Kidney epithelial cell (primary cell): ENCODE measurements at regions not wholly inside any gene's neighbourhood (a gene's known extent, or its start where the extent isn't known, plus 50 kb on each side); places are given as distances from the start of the nearest gene placed in this dataset.

Experiments
- DNase-seq: peaks from one replicate; pipeline ENCODE4 v3.0.0-alpha.2; 2010; ENCODE audit warnings: low read depth
- H3K27me3 ChIP-seq: 2 replicates; pipeline ENCODE4 v1.6.0; 2011; ENCODE audit warnings: low read length; ENCODE audit not compliant: control insufficient read depth, insufficient read depth
- H3K36me3 ChIP-seq: 2 replicates; pipeline ENCODE4 v1.5.1; 2011; ENCODE audit warnings: low read length; ENCODE audit not compliant: control insufficient read depth, insufficient read depth
- H3K4me3 ChIP-seq: 2 replicates; pipeline ENCODE4 v1.5.1; 2011; ENCODE audit warnings: low read depth, mild to moderate bottlenecking, control low read depth, low read length
- TF ChIP-seq, protein P1 (sequence below): IDR thresholded peaks from 2 replicates; pipeline ENCODE4 v1.5.1; 2011; ENCODE audit warnings: mild to moderate bottlenecking, moderate library complexity, low read length, control low read depth, inconsistent platforms; ENCODE audit not compliant: insufficient read depth, poor library complexity, severe bottlenecking

DNA sequence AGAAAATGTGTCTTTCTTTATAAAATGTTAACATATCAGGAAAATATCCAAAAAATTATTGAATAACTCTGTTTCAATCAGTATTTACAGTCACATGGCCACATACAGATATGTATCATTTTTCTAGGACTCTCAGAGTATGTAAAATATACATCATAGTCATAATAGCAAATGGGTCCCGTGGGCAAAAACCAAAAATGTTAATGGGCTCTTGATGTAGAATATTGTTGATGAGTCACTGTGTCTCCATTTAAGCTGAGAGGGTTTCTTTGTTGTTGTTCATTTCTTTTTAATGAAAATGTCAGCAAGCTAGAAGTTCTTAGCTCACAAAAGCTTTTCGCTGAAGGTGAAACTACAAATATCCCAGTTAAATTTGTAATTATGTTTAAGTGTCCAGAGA, 1713.1 kb upstream of the PCDH20 start:
- no peak overlapping the region for H3K4me3 ChIP-seq
- H3K36me3 ChIP-seq, result no peaks in the 10 kb centered on the region
- no peak for DNase-seq
- no peaks in the 10 kb centered on the region for H3K27me3 ChIP-seq
- TF ChIP-seq, protein P1, sequence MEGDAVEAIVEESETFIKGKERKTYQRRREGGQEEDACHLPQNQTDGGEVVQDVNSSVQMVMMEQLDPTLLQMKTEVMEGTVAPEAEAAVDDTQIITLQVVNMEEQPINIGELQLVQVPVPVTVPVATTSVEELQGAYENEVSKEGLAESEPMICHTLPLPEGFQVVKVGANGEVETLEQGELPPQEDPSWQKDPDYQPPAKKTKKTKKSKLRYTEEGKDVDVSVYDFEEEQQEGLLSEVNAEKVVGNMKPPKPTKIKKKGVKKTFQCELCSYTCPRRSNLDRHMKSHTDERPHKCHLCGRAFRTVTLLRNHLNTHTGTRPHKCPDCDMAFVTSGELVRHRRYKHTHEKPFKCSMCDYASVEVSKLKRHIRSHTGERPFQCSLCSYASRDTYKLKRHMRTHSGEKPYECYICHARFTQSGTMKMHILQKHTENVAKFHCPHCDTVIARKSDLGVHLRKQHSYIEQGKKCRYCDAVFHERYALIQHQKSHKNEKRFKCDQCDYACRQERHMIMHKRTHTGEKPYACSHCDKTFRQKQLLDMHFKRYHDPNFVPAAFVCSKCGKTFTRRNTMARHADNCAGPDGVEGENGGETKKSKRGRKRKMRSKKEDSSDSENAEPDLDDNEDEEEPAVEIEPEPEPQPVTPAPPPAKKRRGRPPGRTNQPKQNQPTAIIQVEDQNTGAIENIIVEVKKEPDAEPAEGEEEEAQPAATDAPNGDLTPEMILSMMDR, result no peak

DNA sequence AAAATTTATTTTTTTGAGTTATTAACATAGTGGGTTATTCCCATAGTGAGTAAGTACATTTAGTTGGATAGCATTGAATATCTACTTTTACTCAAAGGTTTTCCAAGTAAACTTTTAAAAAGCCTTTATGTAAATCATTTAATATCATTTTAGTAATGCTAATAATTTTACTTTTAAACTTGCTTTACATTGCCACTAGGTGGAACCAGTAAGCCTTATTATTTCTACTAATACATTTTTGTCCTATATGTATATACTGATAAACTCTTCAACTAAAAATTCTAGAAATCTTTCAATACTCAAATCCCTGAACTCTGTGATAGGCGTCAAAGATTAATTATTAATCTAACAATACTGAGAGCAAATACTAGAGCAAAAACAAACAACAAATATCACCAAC, 1709.2 kb upstream of the PCDH20 start:
- no peak overlapping the region for H3K4me3 ChIP-seq
- TF ChIP-seq, protein P1, result peak; percentile 30
- no peaks in the 10 kb centered on the region for H3K36me3 ChIP-seq
- H3K27me3 ChIP-seq, result no peaks in the 10 kb centered on the region
- no peak for DNase-seq

DNA sequence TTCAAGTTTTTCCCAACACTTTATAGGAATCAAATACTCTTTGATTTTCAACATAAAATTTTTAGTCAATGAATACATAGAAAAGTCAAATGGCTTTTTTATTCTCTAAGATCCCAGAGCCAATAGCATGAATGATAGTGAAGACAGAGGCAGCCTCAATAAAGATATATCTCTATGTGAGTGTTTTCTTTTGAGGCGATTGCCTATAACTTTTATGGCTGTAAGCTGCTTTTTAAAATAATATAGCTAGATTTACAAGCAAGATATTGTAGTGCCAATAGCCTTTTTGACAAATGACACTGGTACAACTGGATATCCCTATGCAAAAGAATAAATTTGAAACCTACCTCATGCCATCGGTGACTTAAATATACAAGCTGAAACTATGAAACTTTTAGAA, 1705.2 kb upstream of the PCDH20 start:
- no peaks in the 10 kb centered on the region for H3K36me3 ChIP-seq
- TF ChIP-seq, protein P1, result no peak

DNA sequence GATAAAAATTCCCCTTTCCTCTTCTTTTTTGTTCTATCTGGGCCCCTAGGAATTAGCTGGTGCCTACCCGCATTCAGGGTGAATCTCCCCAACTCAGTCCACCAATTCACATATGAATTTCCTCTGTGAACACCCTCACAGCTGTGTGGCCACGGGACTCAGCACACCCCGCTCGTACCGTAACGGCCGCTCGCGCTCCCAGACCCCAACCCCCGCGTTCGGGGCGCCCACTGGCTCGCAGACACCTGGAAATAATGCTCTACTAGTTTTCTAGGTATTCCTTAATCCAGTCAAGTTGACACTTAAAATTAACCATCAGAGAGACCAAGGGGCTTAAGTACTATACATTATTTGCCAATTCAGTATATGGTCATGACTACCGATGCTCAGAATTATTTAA, 1702.1 kb upstream of the PCDH20 start:
- TF ChIP-seq, protein P1, result no peak
- no peak for DNase-seq
- Histone ChIP-seq H3K36me3 (no peaks in the 10 kb centered on the region), H3K27me3 (no peaks in the 10 kb centered on the region), H3K4me3 (no peak overlapping the region)

More for the DNA sequence above, 1705.2 kb upstream of the PCDH20 start:
- no peak for DNase-seq
- Histone ChIP-seq H3K27me3 (no peaks in the 10 kb centered on the region), H3K4me3 (no peak overlapping the region)

DNA sequence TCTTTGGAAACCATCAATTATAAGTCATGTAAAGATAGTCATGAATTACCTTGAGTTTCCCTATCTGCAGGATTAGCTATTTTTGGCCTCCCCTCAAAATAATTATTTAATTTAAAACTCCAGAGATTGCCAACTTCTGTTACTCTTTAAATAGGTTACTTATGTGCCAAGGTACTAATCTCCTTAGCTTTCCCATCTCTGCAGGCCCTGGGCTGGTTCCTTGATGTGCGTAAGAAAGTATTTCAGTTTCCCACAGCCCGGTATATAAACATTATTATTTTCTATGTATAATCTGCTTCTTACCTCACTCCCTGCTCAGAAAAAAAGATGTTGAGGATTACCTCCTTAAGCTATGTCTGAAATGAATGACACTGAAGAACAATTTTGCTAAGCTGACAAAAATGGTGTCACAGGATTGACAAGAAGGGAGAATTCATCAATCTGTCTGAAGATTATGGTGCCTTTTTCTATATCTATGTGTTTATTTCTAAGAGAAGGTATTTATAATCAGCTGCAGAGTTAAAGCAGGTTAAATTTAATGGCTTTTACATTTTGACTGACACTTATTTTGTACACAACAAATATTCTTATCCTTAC, 1697.2 kb upstream of the PCDH20 start:
- Histone ChIP-seq H3K36me3 (no peaks in the 10 kb centered on the region), H3K4me3 (no peak overlapping the region), H3K27me3 (no peaks in the 10 kb centered on the region)
- DNase-seq, result no peak
- TF ChIP-seq, protein P1, result no peak

DNA sequence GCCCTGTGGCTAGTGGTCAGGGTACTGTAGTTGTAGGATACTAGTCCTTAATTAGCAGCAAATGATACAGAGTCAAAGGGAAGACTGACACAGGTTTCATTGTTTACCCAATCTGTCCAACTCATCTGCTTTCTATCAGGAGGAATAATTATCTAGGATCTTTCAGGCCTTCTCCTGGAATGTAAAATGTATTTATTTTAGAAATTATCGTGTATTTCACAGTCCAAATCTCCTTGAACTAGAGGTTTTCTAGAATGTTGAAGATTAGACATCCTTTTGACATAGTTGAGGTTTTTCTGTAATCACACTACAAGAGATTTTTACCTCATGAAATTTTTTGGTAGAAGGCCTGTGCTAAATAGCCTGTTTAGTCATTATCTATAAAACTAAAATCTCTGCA, 1694.8 kb upstream of the PCDH20 start:
- Histone ChIP-seq H3K4me3 (no peak overlapping the region), H3K27me3 (no peaks in the 10 kb centered on the region), H3K36me3 (no peaks in the 10 kb centered on the region)
- TF ChIP-seq, protein P1, result no peak
- DNase-seq, result no peak
